ENCODE measurements at regions not wholly inside any gene's neighbourhood (a gene's known extent, or its start where the extent isn't known, plus 50 kb on each side); places are given as distances from the start of the nearest gene placed in this dataset.

DNA sequence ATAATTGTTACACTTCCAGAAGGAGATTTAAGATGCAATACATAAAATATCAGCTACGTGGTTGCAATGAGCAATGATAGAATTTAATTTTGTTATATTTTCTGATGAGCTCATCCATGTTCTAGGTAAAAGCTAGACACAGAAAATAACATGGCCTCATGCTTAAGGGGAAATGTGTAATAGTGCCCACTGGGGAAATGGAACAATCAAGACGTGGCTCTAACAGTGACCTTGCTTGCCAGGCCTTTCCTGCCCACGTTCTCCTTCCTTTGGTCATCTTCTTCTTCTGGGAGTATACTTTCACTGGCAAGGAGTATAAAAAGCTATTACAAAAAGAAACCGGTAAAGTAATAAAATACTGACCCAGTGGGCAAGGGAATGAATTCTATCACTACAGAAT lies 116.2 kb upstream of the TMEM161B start:
- TF ChIP-seq CTCF (IDR thresholded peaks at IDR 0.05), result no peak
- TF ChIP-seq POLR2A (IDR thresholded peaks at IDR 0.05), result no peak

All from breast epithelium (tissue), 3 donors.